Stimulated activated effector memory CD8-positive, alpha-beta T cell treated with anti-CD3 and anti-CD28 coated beads, Interleukin-12 subunit alpha, Interleukin-12 subunit beta, amount 100 ng/mL, for 72 hours (primary cell): ENCODE measurements at regions not wholly inside any gene's neighbourhood (a gene's known extent, or its start where the extent isn't known, plus 50 kb on each side); places are given as distances from the start of the nearest gene placed in this dataset.

ENCODE experiments used
- ATAC-seq: fragments of 150-1000 bp; cut with Tn5 transposase; 2 replicates; pipeline ENCODE4 v1.10.0; 2021
- DNase-seq, 2 donors: peaks; one replicate each; pipeline ENCODE4 v3.0.0; 2021 to 2022; ENCODE audit warnings: low spot score in 2 of 2
- H3K27ac Mint-ChIP-seq: one replicate; pipeline ENCODE4 v1.8.0; 2022; ENCODE audit warnings: mild to moderate bottlenecking, mixed read lengths
- H3K36me3 Mint-ChIP-seq: one replicate; pipeline ENCODE4 v1.8.0; 2022; ENCODE audit warnings: mild to moderate bottlenecking, mixed read lengths
- H3K4me1 Mint-ChIP-seq: one replicate; pipeline ENCODE4 v1.8.0; 2022; ENCODE audit warnings: mixed read lengths
- H3K4me3 Mint-ChIP-seq: one replicate; pipeline ENCODE4 v1.8.0; 2022; ENCODE audit warnings: mild to moderate bottlenecking, mixed read lengths
- H3K9me3 Mint-ChIP-seq: one replicate; pipeline ENCODE4 v1.8.0; 2022; ENCODE audit warnings: mixed read lengths

GRCh38 chr20:60491051-60491581, 532.9 kb downstream of the CDH26 start:
- H3K27ac Mint-ChIP-seq, result no peak overlapping the region
- no peaks in the 10 kb centered on the region for H3K36me3 Mint-ChIP-seq
- DNase-seq, result no peak

GRCh38 chr20:60494476-60494875, 536.3 kb downstream of the CDH26 start:
- Mint-ChIP-seq H3K4me1 (no peaks in the 10 kb centered on the region), H3K4me3 (no peak overlapping the region), H3K9me3 (no peaks in the 10 kb centered on the region), H3K27ac (no peak overlapping the region), H3K36me3 (no peaks in the 10 kb centered on the region)
- ATAC-seq (no peak), DNase-seq (no peak)

More at GRCh38 chr20:60491051-60491581, 532.9 kb downstream of the CDH26 start:
- ATAC-seq, result no peak
- no peak overlapping the region for H3K4me3 Mint-ChIP-seq
- H3K4me1 Mint-ChIP-seq, result no peaks in the 10 kb centered on the region
- no peaks in the 10 kb centered on the region for H3K9me3 Mint-ChIP-seq

GRCh38 chr20:60497298-60498035, 539.2 kb downstream of the CDH26 start:
- H3K4me3 Mint-ChIP-seq, result no peak overlapping the region
- no peaks in the 10 kb centered on the region for H3K4me1 Mint-ChIP-seq
- DNase-seq, result no peak
- H3K36me3 Mint-ChIP-seq, result no peaks in the 10 kb centered on the region
- no peak overlapping the region for H3K27ac Mint-ChIP-seq
- H3K9me3 Mint-ChIP-seq, result no peaks in the 10 kb centered on the region
- ATAC-seq, result no peak

- no peaks in the 10 kb centered on the region for H3K36me3 Mint-ChIP-seq
- no peaks in the 10 kb centered on the region for H3K4me1 Mint-ChIP-seq
- H3K4me3 Mint-ChIP-seq, result no peak overlapping the region
- no peak overlapping the region for H3K27ac Mint-ChIP-seq
- DNase-seq (no peak), ATAC-seq (no peak)
- no peaks in the 10 kb centered on the region for H3K9me3 Mint-ChIP-seq
Observed at GRCh38 chr20:60500038-60500701, 541.9 kb downstream of the CDH26 start.

- Mint-ChIP-seq H3K36me3 (no peaks in the 10 kb centered on the region), H3K4me3 (no peak overlapping the region), H3K9me3 (no peaks in the 10 kb centered on the region), H3K27ac (no peak overlapping the region), H3K4me1 (no peaks in the 10 kb centered on the region)
- ATAC-seq (no peak), DNase-seq (no peak)
Observed at GRCh38 chr20:60501048-60501447, 542.8 kb downstream of the CDH26 start.

- no peaks in the 10 kb centered on the region for H3K36me3 Mint-ChIP-seq
- no peak overlapping the region for H3K27ac Mint-ChIP-seq
- no peak for DNase-seq
- ATAC-seq, result no peak
- H3K4me1 Mint-ChIP-seq, result no peaks in the 10 kb centered on the region
- H3K4me3 Mint-ChIP-seq, result no peak overlapping the region
- no peaks in the 10 kb centered on the region for H3K9me3 Mint-ChIP-seq
Observed at GRCh38 chr20:60502881-60503280, 544.7 kb downstream of the CDH26 start.

- Mint-ChIP-seq H3K27ac (no peak overlapping the region), H3K4me3 (no peak overlapping the region), H3K4me1 (no peaks in the 10 kb centered on the region), H3K9me3 (no peaks in the 10 kb centered on the region), H3K36me3 (no peaks in the 10 kb centered on the region)
- ATAC-seq, result no peak
- no peak for DNase-seq
Observed at GRCh38 chr20:60505423-60505822, 547.2 kb downstream of the CDH26 start.

- Mint-ChIP-seq H3K9me3 (no peaks in the 10 kb centered on the region), H3K36me3 (no peaks in the 10 kb centered on the region), H3K4me3 (no peak overlapping the region), H3K27ac (no peak overlapping the region), H3K4me1 (no peaks in the 10 kb centered on the region)
- DNase-seq (no peak), ATAC-seq (no peak)
Observed at GRCh38 chr20:60506061-60506460, 547.8 kb downstream of the CDH26 start.

GRCh38 chr20:60507087-60507694, 549.0 kb downstream of the CDH26 start:
- Mint-ChIP-seq H3K27ac (no peak overlapping the region), H3K9me3 (no peaks in the 10 kb centered on the region), H3K4me3 (no peak overlapping the region), H3K36me3 (no peaks in the 10 kb centered on the region), H3K4me1 (no peaks in the 10 kb centered on the region)
- DNase-seq, result no peak
- ATAC-seq, result no peak

- no peak overlapping the region for H3K27ac Mint-ChIP-seq
- DNase-seq, result no peak
- no peak overlapping the region for H3K4me3 Mint-ChIP-seq
- no peak for ATAC-seq
- H3K4me1 Mint-ChIP-seq, result no peaks in the 10 kb centered on the region
- H3K9me3 Mint-ChIP-seq, result no peaks in the 10 kb centered on the region
- H3K36me3 Mint-ChIP-seq, result no peaks in the 10 kb centered on the region
Observed at GRCh38 chr20:60509407-60509806, 551.2 kb downstream of the CDH26 start.

GRCh38 chr20:60510356-60510755, 552.1 kb downstream of the CDH26 start:
- ATAC-seq (no peak), DNase-seq (no peak)
- Mint-ChIP-seq H3K36me3 (no peaks in the 10 kb centered on the region), H3K9me3 (no peaks in the 10 kb centered on the region), H3K27ac (no peak overlapping the region), H3K4me3 (no peak overlapping the region), H3K4me1 (no peaks in the 10 kb centered on the region)

- Mint-ChIP-seq H3K27ac (no peak overlapping the region), H3K4me1 (no peaks in the 10 kb centered on the region), H3K36me3 (no peaks in the 10 kb centered on the region), H3K9me3 (no peaks in the 10 kb centered on the region), H3K4me3 (no peak overlapping the region)
- no peak for ATAC-seq
- DNase-seq, result no peak
Observed at GRCh38 chr20:60512443-60512842, 554.2 kb downstream of the CDH26 start.

GRCh38 chr20:60513141-60513540, 554.9 kb downstream of the CDH26 start:
- no peaks in the 10 kb centered on the region for H3K36me3 Mint-ChIP-seq
- DNase-seq (no peak), ATAC-seq (no peak)
- H3K9me3 Mint-ChIP-seq, result no peaks in the 10 kb centered on the region
- no peaks in the 10 kb centered on the region for H3K4me1 Mint-ChIP-seq
- H3K27ac Mint-ChIP-seq, result no peak overlapping the region
- H3K4me3 Mint-ChIP-seq, result no peak overlapping the region

- Mint-ChIP-seq H3K9me3 (no peaks in the 10 kb centered on the region), H3K4me1 (no peaks in the 10 kb centered on the region), H3K36me3 (no peaks in the 10 kb centered on the region), H3K4me3 (no peak overlapping the region), H3K27ac (no peak overlapping the region)
- ATAC-seq (no peak), DNase-seq (no peak)
Observed at GRCh38 chr20:60516442-60516841, 558.2 kb downstream of the CDH26 start.

- H3K27ac Mint-ChIP-seq, result no peak overlapping the region
- no peaks in the 10 kb centered on the region for H3K9me3 Mint-ChIP-seq
- DNase-seq (no peak), ATAC-seq (no peak)
- no peaks in the 10 kb centered on the region for H3K36me3 Mint-ChIP-seq
- no peak overlapping the region for H3K4me3 Mint-ChIP-seq
- H3K4me1 Mint-ChIP-seq, result no peaks in the 10 kb centered on the region
Observed at GRCh38 chr20:60518022-60518421, 559.8 kb downstream of the CDH26 start.

GRCh38 chr20:60525397-60525796, 567.2 kb downstream of the CDH26 start:
- peaks cover 8% of the 10 kb centered on the region for H3K9me3 Mint-ChIP-seq
- H3K36me3 Mint-ChIP-seq, result no peaks in the 10 kb centered on the region
- H3K4me1 Mint-ChIP-seq, result no peaks in the 10 kb centered on the region
- ATAC-seq (no peak), DNase-seq (no peak)
- no peak overlapping the region for H3K4me3 Mint-ChIP-seq
- no peak overlapping the region for H3K27ac Mint-ChIP-seq
